ENCODE measurements at regions not wholly inside any gene's neighbourhood (a gene's known extent, or its start where the extent isn't known, plus 50 kb on each side); places are given as distances from the start of the nearest gene placed in this dataset.
A peak's percentile ranks its signal among the peaks of the same experiment; 100 is the strongest.

DNA sequence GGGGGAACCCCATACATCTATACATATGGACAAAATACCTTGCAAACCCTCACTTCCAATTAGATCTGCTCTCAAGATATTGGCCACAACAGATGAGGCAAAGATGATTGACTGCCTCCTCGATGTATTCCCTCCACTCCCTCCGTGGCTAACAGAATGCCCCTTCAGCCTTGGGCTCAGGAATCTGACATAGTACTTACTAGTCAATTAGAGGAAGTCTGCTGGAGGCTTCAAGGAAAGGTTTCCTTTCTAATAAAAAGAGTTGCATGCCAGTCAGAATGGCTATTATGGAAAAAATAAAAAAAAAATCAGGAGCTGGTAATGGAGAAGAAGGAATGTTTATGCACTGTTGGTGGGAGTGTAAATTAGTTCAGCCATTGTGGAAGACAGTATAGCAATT is 90.4 kb upstream of the VAV3 start:
- H3K4me3 ChIP-seq: no peak overlapping the region
- no peaks in the 10 kb centered on the region; the same call in 1 of the 2 replicates for H3K9me3 ChIP-seq
- peaks cover 2% of the 10 kb centered on the region; the same call in 1 of the 2 replicates for H3K27me3 ChIP-seq
- DNase-seq: no peak
- H3K36me3 ChIP-seq: no peaks in the 10 kb centered on the region

DNA sequence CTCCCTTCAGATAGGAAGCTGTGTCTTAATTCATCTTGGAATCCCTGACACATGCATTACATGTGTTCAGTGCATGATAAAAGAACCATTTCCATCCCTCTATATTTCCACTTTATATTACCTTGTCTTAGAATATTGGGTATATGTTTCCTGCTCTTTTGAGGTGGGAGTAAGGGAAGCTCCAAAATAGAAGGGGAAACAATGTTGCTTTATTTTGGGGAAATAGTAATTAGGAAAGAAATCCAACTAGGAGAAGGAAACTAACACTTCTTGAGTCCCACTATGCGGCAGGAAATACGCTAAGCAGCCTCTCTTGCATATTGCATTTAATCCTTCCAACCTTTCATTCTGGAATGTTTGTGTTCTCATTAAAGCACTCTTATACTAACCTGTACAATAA is 89.4 kb upstream of the VAV3 start:
- Histone ChIP-seq H3K27me3 (no peaks in the 10 kb centered on the region), H3K36me3 (no peaks in the 10 kb centered on the region), H3K9me3 (no peaks in the 10 kb centered on the region), H3K4me3 (no peak overlapping the region)
- DNase-seq: no peak

DNA sequence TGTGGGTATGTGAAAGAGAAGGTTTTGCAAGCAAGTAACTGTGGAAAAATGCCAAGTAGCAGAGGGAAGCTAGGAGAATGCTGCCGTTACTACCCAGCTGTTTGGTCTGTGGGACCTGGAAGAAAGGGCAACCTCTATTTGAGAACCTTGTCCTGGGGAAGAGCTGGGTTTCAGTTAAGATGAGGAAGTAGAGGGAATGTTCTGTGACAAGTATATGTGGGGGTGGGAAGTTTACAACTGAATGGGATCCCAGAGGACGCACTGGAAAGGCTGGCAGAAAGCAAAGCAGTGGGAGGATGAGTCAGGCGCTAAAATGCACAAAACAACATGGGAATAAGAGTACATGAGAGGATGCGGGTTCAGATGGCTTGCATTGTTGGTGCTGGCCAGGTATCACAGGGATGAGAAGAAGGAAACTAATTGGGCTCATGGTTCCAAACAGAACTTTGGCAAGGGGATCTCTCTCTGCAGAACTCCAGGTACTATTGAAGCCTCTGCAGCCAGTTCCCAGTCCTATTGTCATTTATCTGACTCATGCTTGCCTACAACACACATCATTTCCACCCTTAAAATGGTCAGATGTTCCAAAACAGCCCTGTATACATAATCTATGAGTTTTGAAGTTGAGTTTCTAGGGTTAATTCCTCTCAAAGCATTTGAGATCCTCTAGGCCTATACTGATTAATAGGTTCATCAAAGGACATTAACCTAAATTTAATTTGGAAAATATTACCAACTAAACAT is 88.5 kb upstream of the VAV3 start:
- Histone ChIP-seq H3K4me3 (no peak overlapping the region), H3K9me3 (peaks cover 2% of the 10 kb centered on the region; the same call in 1 of the 2 replicates), H3K36me3 (no peaks in the 10 kb centered on the region), H3K27me3 (no peaks in the 10 kb centered on the region)
- DNase-seq: peak; percentile 65

DNA sequence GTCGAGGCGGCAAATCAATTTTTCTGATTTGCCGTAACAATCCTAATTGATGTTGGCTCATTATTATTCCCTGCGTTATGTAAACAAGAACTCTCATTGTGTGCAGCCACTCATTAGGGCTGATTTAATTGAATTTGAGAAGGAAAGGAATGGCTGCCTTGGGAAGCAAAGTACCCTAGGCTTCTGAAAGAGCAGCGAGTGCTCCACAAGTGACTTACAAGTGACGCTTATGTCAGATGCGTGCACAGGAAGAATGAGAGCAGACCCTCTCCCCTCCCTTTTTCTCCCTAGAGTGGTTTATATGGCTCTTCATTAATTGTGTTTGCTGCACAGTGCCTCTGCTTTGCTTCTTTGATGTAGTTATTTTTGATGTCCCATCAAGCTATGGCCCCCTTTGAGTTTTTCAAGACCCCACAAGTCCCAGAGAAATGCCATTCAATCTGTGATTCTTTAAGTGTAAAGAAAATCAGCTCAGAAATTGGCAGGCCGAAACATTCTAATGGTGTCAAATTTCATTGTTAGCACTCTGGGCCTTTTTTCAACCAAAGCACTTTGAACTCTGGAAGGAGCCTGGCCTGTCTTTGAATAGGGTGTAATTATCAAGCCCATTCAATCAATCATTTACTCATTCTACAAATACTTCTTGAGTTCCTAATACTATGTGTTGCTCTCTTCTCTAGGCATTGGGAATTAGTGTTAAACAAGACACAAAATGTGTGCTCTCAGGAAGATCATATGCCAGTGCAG is 86.8 kb upstream of the VAV3 start:
- DNase-seq: no peak
- Histone ChIP-seq H3K27me3 (no peaks in the 10 kb centered on the region), H3K9me3 (peaks cover 4% of the 10 kb centered on the region; the same call in 1 of the 2 replicates), H3K4me3 (no peak overlapping the region), H3K36me3 (no peaks in the 10 kb centered on the region)

DNA sequence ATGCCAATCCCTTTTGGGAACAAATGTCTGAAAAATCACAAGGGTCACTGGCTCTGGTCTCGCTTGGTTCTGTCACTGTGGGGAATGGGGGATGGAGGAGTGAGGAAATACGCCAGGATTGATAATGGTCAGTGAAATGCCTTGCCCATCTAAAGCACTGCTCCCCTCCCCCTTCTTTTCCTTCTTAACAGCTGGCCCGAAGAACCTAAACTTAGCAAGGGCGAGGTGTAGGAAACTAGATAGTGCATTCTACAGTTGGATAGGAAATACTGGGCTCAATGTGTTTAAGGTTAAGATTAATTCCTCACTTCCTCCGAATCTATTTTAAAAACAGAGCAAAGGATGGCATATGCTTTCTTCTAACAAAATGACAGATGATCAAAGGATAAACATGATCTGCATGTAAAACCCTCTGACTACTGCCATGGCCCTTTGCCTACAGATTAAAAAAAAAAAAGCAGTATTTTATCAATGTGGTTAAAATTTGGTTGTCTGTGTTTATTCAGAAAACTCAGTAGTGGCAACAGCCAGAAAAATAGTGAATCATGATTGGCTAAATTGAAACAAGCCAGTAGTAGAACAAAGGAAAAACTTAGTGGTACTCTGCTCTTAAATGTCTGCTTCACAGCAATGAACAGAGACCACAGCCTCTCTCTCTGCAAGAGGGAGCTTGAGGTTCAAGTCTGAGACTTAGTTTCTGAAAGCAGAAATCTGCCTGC is 86.1 kb upstream of the VAV3 start:
- Histone ChIP-seq H3K4me3 (no peak overlapping the region), H3K36me3 (no peaks in the 10 kb centered on the region), H3K27me3 (no peaks in the 10 kb centered on the region), H3K9me3 (peaks cover 4% of the 10 kb centered on the region; the same call in 1 of the 2 replicates)
- no peak for DNase-seq

DNA sequence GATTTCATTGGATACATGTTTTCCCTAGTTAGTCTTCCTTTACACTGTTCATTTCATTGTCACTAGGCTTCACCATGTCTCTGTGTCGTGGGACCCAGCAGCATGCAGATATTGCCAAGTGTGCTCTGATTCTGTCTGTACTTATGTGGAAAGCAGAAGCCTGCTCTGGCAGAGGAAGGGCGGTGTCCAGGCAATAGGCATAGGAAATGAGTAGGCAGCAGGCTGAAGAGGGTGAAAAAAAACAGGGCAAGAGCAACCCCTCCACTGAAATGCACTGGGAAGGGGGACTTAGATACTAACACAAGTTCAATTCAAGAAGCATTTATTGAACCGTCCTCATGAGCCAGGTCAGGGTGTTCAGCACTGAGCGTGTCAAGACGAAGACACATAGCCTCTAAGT is 85.2 kb upstream of the VAV3 start:
- H3K36me3 ChIP-seq: no peaks in the 10 kb centered on the region
- DNase-seq: peak; percentile 55
- H3K4me3 ChIP-seq: no peak overlapping the region
- no peaks in the 10 kb centered on the region for H3K27me3 ChIP-seq
- H3K9me3 ChIP-seq: peaks cover 4% of the 10 kb centered on the region; the same call in 1 of the 2 replicates

DNA sequence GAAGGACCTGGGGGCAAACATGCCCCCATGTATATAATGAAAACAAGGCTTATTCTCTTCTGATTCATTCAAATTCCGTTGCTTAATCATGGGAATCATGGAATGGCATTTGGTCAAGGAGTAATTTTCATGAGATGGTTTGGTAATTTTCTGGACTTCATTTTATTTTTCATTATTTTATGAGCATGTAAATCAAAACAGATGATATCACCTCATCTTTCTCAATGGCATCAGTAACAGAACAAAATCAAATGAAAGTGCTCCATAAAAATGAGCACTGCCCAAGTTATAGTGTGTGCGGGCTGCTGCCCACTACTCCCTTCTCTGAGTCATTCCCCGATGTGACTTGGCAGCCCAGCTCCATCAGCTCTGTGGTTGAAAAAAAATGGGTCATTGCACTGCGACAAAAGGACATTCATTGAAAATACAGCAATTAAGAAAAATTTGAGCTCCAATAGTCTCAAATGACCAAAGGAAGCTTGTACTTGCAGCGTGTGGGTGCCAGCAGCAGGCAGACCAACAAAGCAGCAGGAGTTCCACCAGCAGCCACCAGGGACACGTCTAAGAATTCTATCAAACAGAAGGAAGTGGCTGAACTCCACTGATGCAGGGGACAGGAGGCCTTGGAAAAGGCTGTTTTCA is 84.3 kb upstream of the VAV3 start:
- Histone ChIP-seq H3K36me3 (no peaks in the 10 kb centered on the region), H3K4me3 (no peak overlapping the region), H3K27me3 (no peaks in the 10 kb centered on the region), H3K9me3 (peaks cover 4% of the 10 kb centered on the region; the same call in 1 of the 2 replicates)
- peak; percentile 75 for DNase-seq

DNA sequence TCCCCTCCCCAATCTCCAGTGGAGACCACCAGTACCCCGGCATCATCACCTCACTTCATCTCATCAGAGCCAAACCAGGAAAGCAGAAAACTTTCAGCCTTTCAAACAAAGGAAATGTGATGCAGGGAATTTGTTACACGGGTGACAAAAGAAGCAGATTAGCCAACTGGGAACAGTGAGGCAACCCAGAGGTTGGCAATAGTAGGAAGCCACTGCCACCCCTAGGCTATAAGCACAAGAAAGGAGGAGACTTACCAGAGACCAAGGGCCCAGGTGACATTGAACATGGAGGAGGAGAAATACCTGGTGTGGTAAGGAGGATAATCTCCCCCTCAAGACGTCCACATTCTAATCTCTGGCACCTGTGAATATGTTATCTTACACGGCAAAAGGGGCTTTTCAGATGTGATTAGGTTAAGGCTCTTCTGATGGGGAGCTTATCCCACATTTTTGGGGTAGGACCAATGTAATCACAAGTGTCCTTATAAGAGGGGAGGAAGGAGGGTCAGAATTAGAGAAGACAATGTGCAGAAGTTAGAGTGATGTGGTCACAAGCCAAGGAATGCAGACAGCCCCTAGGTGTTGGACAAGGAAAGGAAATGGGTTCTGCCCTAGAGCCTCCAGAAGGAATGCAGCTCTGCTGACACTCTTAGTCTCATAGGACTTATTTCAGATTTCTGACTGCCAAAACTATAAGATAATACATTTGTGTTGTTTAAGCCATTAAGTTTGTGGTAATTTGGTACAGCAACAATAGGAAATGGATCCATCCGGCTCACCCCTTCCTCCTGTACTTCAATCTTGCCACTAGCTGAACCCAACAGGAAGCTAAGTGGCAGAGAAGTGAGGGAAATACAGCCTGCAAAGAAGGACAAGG is 83.6 kb upstream of the VAV3 start:
- H3K4me3 ChIP-seq: no peak overlapping the region
- H3K27me3 ChIP-seq: no peaks in the 10 kb centered on the region
- H3K36me3 ChIP-seq: no peaks in the 10 kb centered on the region
- no peak for DNase-seq
- peaks cover 4% of the 10 kb centered on the region; the same call in 1 of the 2 replicates for H3K9me3 ChIP-seq

DNA sequence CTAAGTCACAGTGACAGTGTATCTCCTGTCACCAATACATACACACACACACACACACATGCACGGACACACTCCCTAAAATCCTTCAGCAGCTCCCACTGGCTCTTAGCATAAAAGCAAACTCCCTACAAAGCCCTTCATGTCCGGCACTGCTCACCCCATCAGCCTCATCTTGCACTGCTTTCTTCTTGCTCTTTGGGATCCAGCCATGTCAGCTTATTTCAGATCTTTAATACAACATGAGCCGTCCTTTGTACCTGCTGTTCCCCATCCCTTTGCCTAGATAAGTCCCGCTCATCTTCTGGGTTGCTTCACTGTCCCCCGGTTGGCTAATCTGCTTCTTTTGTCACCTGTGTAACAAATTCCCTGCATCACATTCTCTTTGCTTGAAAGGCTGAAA is 82.1 kb upstream of the VAV3 start:
- H3K9me3 ChIP-seq: peaks cover 4% of the 10 kb centered on the region; the same call in 1 of the 2 replicates
- DNase-seq: no peak
- no peaks in the 10 kb centered on the region for H3K27me3 ChIP-seq
- H3K36me3 ChIP-seq: no peaks in the 10 kb centered on the region
- no peak overlapping the region for H3K4me3 ChIP-seq

DNA sequence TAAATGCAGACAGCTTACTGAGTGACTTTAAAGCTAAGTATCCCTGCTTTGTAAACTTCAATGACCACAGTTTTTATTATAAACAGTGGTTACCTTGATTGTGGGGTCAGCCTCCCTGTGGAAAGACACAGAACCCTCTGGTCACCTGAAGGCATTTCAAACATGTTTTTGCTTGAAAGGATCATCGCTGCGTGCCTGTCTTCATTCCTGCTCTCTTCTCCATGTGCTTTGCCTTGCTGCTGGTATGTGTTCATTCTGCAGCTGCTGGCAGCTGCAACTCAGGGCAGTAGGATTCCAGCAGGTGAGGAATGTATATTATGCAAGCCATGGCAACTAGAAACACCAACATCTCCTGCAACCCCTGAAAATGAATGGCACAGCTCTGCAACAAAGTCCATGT is 81.0 kb upstream of the VAV3 start:
- DNase-seq: no peak
- no peaks in the 10 kb centered on the region for H3K36me3 ChIP-seq
- no peak overlapping the region for H3K4me3 ChIP-seq
- H3K9me3 ChIP-seq: peaks cover 4% of the 10 kb centered on the region; the same call in 1 of the 2 replicates
- H3K27me3 ChIP-seq: no peaks in the 10 kb centered on the region

DNA sequence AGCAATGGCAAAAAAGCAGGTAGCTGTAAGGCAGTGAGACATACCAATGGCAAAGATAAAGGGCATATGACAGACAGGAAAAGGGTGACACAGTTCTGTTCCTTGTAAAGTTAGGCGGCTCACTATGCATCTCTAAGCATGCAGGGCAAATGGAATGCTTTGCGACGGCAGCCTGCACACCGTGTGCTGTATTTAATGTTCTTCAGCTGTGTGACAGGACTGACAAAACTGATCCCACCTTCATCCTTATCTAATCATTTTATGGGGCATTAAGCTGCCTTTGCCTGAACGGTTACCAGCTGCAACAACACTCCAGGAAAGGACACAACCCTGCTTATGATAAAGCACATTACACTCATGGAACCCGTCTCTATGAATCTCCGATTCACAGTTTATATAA is 80.5 kb upstream of the VAV3 start:
- Histone ChIP-seq H3K27me3 (no peaks in the 10 kb centered on the region), H3K36me3 (no peaks in the 10 kb centered on the region), H3K9me3 (peaks cover 4% of the 10 kb centered on the region; the same call in 1 of the 2 replicates), H3K4me3 (no peak overlapping the region)
- no peak for DNase-seq

DNA sequence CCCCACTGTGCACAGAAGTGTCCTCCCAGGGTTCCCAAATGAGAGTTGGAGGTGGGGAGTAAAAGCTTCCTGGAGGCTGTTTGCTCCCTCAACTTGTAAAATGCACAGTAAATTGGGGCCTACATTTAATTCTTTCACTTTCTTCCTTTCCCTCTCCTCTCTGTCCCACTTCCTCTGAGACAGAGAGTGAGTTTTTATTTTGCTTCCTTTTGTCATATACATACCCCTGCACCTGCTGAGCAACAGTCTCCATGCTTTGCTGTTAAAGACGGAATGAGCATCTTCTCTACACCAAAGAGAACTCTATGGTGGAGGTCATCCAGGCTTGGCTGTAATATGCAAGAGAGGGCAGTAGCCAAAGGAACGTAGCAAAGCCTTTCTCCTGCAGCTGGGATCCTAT is 79.3 kb upstream of the VAV3 start:
- DNase-seq: no peak
- H3K4me3 ChIP-seq: no peak overlapping the region
- no peaks in the 10 kb centered on the region for H3K36me3 ChIP-seq
- H3K27me3 ChIP-seq: no peaks in the 10 kb centered on the region
- peaks cover 4% of the 10 kb centered on the region; the same call in 1 of the 2 replicates for H3K9me3 ChIP-seq

DNA sequence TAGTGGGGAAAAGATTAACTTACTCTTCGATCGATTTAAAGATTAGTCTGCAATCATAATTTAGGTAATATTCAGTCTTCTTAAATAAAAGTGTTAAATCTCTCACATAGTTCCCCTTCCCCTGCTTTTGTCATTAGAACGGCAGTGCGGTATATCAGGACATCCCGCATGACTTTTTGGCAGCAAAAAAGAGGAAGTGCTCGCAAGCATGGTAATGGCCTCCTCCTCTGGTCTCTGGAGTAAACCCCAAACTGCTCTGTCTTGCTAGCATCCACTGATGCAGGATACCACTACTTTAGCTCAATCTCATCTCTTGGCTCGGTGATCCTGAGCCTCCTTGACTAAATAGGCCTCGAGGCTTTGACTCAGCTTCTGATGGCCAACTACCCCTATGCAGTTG is 78.7 kb upstream of the VAV3 start:
- Histone ChIP-seq H3K36me3 (no peaks in the 10 kb centered on the region), H3K4me3 (no peak overlapping the region), H3K27me3 (no peaks in the 10 kb centered on the region), H3K9me3 (peaks cover 4% of the 10 kb centered on the region; the same call in 1 of the 2 replicates)
- no peak for DNase-seq

DNA sequence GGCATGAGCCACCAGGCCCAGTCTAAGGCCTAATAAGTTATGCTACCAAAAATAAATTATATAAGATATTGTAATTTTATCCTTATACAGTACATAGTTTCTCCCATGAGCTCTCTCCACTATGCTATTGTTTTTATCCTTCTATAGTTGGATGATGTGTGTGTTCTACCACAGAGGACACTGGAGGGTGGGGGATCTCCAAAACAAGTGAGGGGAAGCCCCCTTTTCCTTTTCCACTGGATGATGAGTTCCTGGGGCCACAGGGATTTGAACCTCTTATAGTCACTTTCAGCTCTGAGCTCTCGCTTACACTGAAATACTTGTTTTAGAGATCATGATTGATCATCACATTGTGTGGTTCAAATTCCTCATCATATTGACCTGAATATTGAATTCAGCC is 77.6 kb upstream of the VAV3 start:
- H3K9me3 ChIP-seq: no peaks in the 10 kb centered on the region
- no peaks in the 10 kb centered on the region for H3K36me3 ChIP-seq
- no peak overlapping the region for H3K4me3 ChIP-seq
- no peak for DNase-seq
- H3K27me3 ChIP-seq: no peaks in the 10 kb centered on the region

DNA sequence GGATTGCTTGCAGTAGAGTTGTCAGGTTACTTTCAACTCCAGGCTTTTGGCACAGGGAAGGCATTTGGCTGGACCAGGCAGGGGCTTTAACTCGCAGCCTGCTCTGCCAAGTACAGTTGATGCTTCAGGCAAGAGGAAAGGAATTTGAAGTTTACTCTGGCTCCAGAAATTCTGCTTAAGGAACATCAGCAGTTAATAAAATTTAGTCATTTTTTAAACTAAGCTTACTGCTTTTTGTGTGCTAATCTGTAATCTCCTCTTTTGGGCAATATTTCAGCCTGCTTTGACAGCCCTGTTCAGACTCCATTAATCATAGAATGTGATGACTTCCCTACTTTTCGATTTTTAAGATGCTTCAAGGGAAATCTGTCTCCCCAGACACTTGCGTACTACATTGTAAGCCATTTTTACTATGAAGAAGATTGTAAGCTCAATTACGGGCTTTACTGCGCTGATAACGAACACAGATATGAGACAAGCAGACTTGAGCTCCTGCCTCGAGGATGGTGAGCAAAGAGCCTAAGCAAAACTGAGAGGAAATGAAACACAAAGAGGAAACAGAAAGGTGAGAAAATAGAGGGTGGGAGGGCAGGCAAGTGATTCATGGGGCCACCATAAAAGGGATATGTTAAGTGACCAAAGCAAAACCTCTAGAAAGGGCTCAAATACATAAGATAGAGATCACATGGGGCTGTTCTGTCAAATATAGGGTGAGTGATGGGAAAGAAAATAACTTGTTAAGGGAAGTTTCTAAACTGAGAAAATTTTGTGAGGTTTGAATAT is 76.6 kb upstream of the VAV3 start:
- Histone ChIP-seq H3K4me3 (no peak overlapping the region), H3K27me3 (no peaks in the 10 kb centered on the region), H3K36me3 (no peaks in the 10 kb centered on the region), H3K9me3 (no peaks in the 10 kb centered on the region)
- peak; percentile 94 for DNase-seq

All from MG63 (cell line).